ENCODE measurements at regions not wholly inside any gene's neighbourhood (a gene's known extent, or its start where the extent isn't known, plus 50 kb on each side); places are given as distances from the start of the nearest gene placed in this dataset.

DNA sequence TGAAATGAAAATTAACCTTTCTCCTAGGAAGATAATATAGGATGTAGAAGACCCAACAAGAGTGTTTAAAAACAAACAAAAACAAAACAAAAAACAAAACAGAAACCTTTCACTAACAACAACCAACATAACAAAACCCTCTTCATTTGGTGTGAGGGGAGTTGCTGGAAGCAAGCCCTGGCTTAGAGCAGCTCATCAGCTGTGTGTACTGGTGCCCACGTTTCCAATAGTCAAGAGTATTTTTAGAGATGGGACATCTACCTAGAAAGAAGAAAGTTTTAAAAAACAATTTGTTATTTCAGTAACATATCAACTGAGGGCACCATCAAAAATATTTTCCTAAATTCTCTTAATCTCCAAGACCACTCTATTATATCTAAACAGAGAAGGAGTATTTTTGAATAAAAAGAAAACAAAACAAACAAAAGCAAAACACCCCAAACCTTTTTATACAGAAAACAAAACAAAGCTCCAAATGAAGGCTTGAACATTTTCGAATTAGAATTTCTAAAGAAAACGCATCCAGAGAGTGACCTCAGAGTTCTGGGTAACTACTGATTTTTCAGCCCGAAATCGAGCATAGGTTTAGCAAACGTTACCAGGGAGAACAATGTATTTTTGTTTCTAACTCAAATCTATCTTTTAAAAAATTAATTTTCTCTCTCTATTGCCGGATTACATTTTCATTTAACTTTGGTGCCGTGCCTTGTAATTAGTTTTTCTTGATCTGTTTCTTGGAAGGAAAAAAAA, 134.6 kb downstream of the INSIG2 start:
- DNase-seq, result no peak

DNA sequence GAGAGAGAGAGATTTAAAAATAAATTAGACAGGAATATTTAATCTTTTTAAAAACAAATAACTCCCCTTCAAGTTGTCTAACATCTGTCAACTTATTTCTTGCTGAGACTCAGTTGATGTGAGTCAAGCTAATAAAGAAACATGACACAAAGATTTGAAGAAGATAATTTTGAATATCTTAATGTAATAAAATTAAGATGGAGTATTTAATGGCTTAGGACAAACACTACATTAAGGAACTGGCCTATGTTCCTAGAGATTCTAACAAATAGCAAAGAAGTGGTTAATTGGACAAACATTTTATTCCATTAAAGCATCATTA, 134.0 kb downstream of the INSIG2 start:
- no peak for DNase-seq

DNA sequence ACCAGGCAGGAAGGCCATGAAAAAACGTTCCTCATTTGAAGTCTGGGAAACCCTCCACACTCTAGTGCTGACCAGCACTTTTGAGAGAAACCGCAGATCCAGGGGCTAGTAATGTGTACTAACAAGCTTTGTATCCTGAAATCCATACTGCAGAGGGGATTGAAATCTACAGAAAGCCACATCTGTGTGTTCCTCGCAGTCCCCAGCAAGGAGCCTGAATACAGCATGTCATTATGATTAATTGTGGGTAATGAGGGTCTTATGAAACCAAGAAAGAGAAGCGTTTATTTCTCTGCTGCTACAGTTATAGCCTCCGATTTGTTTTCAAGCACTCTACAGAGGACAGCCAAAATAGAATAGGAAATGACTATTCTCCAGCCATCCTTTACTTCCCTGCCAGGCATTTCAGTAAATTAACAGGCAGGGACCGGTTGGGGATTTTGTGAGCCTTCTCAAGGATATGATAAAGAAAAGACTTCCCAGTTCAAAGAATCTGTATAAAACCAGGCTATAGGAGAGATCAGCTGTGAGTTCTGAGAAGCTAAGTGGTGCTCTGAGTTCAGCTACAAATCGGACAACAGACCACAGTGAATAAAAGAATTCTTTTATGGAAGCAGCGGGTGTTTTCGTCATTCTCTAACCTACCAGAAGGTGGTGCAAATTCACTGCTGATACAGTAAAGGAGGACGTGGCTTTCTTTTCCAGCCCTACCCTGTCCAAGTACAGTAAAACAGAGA, 133.4 kb downstream of the INSIG2 start:
- peak; percentile 14 to 42 for DNase-seq

DNA sequence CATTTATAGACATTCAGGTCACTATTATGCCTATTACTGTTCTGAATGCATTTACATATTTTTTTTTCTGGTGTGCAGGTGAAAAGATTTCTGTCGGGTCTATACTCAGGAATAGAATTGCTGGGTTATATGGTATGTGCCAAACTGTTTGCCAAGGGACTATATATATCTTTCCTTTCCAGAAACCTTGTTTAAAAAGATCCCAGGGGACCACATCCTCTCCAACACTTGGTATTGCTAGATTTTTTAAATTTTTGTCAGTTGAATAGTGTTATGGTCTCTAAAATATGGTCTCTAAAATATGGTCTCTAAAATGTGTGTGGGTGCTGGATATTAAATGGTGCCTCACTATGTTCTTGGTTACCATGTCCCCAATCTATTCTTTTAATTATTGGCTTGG, 131.3 kb downstream of the INSIG2 start:
- no peak for DNase-seq

DNA sequence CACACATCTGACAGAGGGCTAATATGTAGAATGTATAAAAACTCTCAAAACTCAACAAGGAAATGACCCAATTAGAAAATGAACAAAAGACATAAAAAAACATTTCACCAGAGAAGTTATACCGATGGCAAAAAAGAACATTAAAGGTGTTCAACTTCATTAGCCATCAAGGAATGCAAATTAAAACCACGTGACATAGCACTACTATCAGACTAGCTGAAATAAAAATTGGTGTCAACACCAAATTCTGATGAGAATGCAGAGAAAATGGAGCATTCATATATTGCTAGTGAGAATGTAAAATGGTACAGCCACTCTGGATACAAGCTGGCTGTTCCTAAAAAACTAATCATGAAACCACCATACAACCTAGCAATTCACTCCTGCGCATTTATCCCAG, 128.0 kb downstream of the INSIG2 start:
- no peak for DNase-seq

DNA sequence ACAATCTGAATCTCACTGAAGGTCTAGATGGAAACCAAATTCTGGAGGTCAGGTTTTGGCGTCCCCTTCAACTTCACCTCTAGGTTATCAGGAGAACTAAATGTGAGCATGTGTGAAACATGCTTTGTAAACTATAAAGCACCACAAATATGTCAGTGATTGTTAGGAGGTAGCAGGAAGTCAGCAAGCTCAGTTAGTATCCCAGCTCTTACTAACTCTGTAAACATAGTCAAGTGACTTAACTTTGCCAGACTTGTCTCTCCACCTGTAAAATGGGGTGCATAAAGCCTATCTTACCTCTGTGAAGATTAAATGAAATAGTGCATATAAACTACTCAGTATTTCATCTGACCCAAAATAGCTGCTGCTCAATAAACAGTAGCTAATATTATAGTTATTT, 121.5 kb downstream of the INSIG2 start:
- DNase-seq, result no peak

DNA sequence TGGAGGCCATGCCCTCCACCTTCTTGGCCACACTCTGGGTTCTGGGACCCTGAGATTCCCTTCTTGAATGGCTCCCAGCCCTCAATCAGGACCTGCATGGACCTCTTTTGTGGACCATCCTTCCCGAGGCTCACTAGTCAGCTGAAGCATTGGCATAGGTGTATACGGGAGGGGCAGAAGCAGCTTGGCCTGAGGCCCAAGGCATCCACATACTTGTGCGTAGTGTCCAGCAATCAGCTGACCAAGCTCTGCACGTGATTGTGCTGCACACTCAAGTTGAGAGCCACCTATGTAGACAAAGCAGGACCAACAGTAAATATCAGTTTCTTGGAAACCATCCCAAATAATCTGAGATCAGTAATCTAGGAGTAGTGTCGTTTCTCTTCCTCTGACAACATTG, 119.6 kb downstream of the INSIG2 start:
- no peak for DNase-seq

DNA sequence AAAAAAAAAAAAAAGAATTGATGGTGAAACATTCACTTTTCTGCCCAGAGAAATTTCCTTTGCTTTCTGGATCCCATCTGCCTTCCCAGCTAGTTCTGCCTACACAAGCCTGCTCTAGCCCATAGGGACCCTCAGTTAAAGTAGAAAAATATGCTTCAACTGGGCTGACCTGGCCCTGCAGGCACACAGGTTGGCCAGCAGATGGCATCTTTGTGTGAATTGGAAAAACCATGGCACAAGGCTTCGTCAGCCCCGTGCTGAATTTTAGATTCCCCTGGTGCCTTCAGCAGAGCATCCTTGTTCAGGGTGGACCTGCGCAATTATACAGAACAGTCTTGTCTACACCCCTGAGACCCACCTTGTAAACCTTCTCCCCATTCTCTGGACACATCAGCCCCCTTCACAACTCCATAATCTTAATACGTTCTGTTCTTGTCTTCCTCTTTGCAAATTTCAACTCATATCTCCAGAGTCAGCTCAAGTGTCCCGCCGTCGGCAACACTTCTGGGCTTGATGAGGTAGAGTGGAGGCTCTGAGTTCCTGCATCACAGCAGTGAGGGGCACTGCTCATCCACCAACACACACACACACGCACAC, 114.5 kb downstream of the INSIG2 start:
- DNase-seq, result peak; percentile 38 to 58

DNA sequence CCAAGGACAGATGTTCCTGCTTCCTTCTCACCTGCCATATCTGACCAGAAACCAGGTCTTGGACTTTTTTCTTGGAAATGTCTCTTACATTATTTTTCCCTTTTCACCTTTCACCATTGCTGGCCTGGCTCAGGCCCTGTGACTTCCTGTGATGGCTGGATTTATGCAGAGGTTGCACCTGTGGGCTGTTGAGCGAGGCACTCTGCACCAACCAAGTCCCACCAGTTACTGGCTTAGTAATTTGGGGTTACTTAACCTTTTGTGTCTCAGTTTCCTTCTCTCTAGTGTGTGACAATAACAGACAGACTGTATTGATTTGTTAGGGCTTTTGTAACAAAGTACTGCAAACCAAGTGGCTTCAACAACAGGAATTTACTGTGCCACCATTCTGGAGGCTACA, 110.0 kb downstream of the INSIG2 start:
- no peak for DNase-seq

DNA sequence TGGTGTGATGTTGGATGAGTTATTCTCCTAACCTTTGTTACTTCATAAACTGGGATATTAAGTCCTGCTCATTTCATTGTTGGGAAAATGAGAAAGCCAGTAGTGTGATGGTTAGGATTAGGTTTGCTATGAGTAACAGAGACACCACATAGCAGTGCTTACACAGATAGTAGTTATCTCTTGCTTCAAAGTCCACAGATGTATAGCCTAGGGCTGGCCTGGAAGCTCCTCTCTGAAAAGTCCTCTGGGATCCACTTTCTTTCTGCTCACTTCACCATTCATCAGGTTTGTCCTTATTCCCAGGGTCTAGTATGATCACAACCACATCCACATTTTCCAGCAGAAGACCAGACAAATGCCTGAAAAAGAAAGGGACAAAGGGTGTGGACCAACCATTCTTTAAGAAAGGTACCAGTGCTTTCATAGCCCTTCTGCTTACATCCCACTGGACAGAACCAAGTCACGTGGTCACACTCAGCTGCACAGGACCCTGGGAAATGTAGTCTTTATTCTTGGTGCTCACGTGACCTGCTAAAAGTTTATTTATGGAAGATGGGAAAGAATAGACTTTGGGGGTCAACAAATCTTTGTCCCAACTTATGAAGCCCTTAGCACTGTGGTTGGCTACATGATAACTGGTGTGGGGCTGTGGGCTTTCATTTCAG, 108.9 kb downstream of the INSIG2 start:
- DNase-seq, result no peak

DNA sequence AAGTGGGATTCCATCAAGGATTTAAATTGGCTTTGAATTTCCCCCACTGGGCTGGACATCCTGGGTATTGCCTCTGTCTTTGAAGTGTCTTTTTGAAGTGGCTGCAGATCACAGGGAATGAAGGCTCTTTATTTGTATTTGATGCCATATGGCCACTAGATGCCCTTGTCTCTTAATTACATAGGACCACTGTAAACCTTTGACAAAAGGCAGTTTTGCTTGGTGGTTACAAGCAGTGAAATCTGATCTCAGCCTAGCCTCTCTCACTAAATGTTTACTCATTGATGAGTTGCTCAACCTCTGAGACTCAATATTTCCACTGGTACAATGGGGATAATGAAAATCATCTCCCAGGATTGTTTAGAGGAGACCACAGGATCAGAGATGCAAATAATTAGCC, 102.2 kb downstream of the INSIG2 start:
- no peak for DNase-seq

DNA sequence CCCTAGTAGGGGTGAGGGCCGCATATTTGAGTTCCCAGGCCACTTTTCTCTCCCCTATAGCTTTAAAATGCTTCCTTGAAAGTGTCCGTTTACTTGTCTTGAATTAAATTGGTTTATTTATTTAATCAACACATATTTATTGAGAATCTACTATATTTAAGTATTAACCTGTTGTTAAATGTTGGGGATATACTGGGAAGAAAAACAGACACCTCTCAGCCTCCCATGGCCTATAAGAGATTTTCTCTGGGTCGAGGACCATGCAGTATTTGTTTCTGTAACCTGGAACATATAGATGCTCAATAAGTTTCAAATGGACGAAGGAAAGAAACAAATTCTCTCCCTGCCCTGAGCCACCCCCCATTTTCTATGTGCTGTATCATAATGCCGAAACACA, 98.6 kb downstream of the INSIG2 start:
- DNase-seq, result no peak

DNA sequence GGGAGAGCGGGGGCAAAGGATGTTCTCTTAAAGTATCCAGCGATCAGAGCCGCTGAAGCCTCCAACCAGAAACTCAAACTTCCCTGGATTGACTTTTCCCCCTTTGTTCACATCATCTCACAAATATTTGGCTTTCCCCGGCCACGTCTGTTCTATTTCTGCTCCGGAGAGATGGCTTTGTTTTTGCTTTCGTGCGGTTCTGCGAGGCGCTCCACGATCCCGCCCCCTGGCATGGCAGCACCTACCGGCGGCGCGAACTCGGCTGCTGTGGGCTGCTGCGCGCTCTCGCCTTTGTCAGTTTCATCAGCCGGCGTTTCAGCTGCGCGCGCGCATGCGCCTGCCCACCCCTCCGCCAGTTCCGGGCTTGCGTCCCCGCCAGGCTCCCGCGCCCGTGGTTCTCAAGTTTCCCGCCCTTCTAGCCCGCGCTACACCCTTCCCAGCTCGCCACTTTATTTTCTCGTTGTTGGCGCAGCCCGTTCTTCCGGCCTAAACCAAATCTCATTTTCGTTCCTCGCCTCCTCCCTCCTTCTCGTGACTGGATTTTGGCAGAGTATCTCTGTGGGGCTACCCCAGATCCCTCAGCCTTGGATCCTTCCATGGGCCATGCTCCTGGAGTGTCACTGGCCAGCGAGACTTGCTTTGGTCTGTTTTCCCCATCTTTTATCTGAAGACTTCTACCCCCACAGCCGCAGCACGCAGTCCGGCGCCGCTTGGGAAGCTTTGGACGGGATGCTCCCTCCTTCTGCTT, 98.0 kb downstream of the INSIG2 start:
- peak; percentile 86 for DNase-seq

DNA sequence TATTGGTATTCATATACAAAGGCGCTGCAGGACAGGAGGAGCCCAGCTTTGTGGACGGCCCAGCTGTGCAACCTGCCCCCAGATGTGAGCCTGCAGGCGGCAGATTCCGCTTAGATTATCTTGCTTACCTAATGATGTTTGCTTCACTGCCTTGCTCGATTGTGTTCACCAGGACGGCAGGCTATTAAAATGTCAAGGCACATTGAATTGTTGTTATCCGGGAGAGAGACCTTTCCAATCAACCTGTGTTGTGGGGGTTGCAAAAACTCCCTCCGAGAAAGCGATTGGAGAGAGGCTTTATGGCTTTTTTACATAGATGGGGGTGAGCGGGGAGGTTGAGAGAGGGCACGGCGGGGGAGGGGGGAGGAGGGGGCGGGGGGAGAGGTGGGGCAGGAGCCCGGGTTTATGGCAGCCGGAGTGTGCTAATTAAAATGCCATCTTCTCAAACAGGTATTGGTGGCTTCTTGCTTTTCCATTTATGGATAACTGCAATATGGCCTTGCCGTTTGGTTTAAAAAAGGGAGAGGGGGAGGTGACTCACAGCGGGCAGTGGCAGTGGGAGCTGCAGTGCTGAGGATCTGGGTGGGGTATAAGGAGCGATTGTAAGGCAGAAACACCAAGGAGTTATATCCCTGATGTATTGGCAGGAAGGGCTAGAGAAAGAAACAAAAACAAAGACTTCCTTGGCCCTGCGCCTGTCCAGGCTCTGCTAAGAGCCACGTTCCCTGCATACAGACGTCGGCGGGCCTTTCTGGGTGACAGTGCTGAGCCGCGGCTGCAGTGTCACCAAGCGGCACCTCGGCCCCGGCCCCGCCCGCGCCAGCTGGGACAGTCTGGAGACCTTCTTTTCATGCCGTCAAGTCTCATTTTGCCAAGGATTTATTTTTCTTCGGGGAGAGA, 97.2 kb downstream of the INSIG2 start:
- DNase-seq, result peak; percentile 32 to 37

DNA sequence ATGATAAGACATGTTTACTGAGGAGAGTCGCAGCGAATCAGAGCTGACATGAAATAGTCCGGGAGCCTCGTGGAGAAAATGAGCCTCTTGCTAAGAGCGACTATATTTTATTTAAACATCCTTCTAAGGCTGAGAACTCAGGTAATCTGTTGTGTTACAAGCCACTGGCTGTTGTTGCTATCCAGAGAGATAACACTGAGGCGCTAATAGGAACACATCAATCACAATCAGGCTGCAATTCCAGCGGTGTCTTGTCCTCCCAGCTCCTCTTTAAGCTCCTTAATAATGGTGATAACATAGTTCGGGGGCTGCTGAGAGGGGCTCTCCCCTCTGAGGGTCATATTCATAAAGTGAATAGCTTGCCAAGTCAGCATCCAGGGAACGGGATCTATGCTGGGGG, 95.1 kb downstream of the INSIG2 start:
- no peak for DNase-seq

DNA sequence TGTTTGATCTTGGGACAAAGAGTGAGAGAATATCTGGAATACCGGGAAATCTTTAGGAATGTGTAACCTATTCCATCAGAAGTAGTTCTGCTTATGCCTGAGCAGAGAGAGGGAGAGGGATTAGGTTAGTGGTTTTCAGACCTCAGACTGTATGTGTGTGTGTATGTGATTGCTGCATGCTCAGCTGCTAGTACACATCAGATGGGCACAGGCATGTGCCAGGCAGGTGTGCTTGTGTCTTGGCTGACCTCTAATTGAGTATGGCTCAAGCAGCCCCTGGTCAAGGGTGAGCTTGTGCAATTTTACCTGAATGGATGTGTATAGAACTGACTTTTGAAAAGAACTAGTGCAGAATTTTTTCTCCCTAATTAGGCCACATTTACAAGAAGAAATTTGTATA, 91.2 kb downstream of the INSIG2 start:
- no peak for DNase-seq

DNA sequence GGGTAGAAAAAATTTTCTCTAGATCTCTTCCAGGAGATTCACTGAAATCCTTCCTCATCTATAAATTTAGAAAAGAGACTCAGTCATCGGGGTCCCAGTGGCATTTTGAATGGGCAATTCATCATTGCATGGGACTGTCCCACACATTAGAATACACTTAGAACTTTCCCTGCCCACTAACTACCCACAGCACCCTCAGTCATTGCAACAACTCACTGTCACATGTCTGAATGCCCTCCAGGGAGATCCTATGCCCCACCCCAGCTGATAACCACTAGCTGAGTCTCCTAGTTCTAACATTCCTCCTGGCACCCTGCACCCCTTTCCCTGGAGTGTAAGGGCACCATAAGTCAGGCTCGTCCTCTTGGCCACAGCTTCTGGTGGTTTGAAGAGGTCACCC, 89.6 kb downstream of the INSIG2 start:
- DNase-seq, result no peak

DNA sequence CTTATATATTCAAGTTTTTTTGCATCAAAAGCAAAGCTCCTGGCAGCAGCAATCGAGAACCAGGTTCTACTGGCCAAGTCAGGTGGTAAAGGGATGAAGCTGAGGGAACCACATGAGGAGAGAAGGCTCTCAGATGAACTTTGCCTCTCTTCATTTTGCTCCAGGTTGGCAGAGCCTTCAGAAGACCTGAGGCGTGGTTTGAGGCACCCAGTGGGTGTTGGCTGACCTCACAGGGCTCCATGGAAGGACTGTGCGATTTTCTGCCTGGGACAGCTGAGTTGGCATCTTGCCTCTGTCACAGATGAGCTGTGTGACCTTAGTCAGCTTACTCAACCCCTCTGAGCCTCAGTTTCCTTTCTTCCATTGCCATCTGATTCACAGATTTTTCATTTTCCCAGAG, 89.0 kb downstream of the INSIG2 start:
- DNase-seq, result no peak

DNA sequence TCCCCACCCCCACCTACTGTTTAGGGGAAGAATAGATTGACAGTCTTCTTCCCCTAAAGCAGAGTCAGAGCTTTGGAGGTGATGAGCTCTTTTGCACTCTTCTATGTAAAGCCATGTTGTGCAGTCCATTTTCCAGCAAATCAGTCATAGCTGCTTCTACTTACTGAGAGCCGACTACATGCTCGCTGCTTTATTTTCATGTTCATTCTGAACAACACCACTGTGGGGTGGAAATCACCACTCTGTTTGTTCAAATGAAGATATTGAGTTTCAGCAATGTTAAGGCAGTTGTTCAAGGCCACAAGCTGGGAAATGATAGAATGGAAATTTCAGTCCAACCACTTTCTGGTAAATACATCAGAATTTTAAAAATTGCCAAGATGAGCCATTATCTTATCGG, 88.3 kb downstream of the INSIG2 start:
- DNase-seq, result no peak

DNA sequence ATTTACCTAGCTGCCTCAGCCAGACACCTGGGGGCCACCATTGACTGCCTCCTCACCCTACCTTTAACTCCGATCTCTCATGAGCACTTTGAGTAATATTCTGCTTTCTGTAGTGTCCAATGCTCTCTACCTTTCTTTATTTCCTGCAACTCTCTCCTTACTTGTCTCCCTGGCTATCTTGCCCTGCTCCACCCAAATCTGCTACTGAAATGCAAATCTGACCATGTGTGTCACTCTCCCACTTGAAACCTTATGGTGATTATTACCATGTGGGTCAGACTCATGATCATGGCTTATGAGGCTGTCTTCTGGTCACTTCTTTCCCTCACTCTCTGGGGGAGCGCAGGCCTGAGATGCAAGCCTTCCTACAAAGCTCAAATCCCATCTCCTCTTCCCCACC, 83.3 kb downstream of the INSIG2 start:
- DNase-seq, result no peak

DNA sequence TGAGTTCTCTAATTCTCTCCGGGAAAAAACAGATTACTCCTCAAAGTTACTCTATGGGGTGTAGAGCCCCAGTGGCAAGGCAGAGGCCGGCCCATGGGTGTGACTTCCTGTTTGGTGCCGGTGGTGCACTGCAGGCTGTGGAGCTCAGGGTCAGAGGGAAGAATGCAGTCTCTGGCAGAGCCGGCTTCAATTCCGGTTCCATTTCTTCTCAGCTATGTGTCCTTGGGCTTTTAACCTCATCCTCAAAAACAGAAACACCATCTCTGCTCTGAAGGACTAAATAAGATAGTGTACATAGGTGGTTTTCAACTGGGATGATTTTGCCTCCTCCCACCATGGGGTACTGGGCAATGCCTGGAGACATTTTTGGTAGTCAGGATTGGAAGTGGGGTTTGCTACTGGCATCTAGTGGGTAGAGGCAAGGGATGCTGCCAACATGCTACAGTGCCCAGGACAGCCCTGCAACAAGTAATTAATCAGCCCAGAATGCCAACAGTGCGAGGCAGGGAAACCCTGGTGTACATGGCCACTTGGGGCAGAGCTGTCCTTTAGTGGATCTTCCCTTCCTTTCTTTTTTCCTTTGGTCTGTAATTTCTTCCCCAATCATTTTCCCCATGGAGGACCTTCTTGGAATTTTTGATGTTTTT, 81.2 kb downstream of the INSIG2 start:
- no peak for DNase-seq

DNA sequence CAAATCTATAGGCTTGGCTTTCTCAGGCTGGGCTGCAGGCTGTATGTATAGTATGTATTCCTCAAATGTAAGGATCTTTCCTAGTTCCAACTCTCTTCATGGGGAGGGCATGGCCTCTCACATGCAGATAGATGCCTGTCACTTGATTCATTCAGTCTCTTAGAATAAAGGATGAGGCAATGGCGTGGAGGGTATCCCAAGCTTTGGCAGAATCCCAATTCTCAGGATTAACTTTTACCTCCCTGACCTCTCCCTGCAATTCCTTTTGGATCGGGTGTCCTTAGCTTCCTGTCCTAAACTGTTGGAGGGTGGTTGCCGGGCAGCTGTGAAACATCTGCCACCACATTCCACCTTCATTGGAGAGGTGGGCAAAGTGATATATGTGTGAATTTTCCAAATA, 80.3 kb downstream of the INSIG2 start:
- no peak for DNase-seq

Measured in activated CD4-positive, alpha-beta T cell treated with anti-CD3 and anti-CD28 coated beads for 4 hours (primary cell).